Activated naive CD8-positive, alpha-beta T cell treated with anti-CD3 and anti-CD28 coated beads, Interleukin-2, amount 10 ng/mL, durations not matched to agents 7 days and 5 days (primary cell): ENCODE measurements at regions not wholly inside any gene's neighbourhood (a gene's known extent, or its start where the extent isn't known, plus 50 kb on each side); places are given as distances from the start of the nearest gene placed in this dataset.

ENCODE experiments used
- ATAC-seq: fragments of 150-1000 bp; cut with Tn5 transposase; one replicate; pipeline ENCODE4 v1.10.0; 2021; ENCODE audit warnings: low read depth, moderate library complexity
- POLR2A ChIA-PET: fragments of 350-600 bp; sonication (Branson Sonifier 250); formaldehyde crosslinking; loops from one replicate; lab custom pipeline; 2021; ENCODE audit warnings: antibody characterized with exemption; lab: Charles Lee
- DNase-seq: peaks from one replicate; pipeline ENCODE4 v3.0.0; 2021
- H3K27ac Mint-ChIP-seq: one replicate; pipeline ENCODE4 v1.8.0; 2022; ENCODE audit warnings: mild to moderate bottlenecking, mixed read lengths
- H3K27me3 Mint-ChIP-seq: one replicate; pipeline ENCODE4 v1.8.0; 2022; ENCODE audit warnings: mild to moderate bottlenecking, moderate library complexity, mixed read lengths
- H3K36me3 Mint-ChIP-seq: one replicate; pipeline ENCODE4 v1.8.0; 2021; ENCODE audit warnings: mild to moderate bottlenecking, mixed read lengths
- H3K4me1 Mint-ChIP-seq: one replicate; pipeline ENCODE4 v1.8.0; 2021; ENCODE audit warnings: mixed read lengths
- H3K4me3 Mint-ChIP-seq: one replicate; pipeline ENCODE4 v1.8.0; 2022; ENCODE audit warnings: mild to moderate bottlenecking, moderate library complexity, mixed read lengths
- H3K9me3 Mint-ChIP-seq: one replicate; pipeline ENCODE4 v1.8.0; 2021; ENCODE audit warnings: mixed read lengths

DNA sequence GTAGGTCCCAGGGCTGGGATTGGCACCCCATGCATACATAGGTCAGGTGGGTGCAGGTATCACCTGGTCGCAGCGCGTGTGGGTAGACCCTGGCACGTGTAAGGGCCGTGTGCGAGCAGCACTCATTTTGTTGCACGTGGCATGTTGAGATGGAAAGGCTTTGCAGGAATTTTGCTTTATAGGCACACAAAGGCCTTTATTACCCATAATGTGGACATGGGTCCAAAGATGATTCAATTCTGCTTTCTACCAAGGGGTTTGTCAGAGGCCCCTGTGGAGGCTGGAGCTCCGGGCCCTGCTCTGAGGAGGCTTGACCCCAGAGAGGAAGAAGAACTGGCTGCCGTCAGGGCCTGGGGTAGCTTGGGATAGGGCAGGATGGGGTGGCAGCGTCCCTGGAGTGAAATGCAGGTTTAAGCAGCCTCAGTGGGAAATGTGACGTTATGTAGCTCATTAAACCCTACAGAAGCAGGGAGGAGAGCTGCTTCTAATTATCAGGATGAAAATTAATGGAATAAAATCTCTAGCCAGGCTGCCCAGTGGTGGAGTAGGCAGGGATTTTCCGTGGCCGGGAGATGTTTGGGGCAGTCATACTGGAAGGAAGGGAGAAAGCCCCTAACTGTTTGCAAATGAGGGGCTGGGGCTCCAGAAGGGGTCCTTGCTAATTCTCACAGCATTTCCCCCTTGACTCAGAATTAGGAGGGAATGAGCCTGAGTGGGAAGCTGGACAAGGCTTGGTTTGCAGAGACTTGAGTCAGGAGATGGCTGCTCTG, 103.3 kb upstream of the PITX1 start:
- DNase-seq (no peak), ATAC-seq (no peak)
- POLR2A ChIA-PET: no interaction called here
- no peaks in the 10 kb centered on the region for H3K9me3 Mint-ChIP-seq
- no peaks in the 10 kb centered on the region for H3K36me3 Mint-ChIP-seq
- no peak overlapping the region for H3K4me3 Mint-ChIP-seq
- no peaks in the 10 kb centered on the region for H3K4me1 Mint-ChIP-seq
- peaks cover 13% of the 10 kb centered on the region for H3K27me3 Mint-ChIP-seq
- H3K27ac Mint-ChIP-seq: no peak overlapping the region

DNA sequence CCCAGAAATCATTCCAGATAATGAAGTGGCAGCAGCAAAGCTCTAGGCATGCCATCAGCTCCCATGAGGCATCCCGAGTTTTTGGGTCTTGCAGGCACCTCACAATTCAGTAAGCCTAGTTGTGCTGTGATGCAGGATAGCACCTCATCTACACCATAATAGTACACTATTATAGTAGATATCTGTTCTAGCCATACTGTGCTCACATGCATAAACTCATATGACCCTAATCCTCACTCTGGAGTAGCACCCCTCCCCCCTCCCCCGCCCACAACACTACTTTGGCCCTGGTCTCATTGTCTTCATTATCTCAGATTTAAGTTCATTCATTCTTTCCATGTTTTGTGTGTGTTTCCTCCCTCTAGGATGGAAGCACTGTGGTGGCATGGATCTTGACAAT, 102.5 kb upstream of the PITX1 start:
- ATAC-seq (no peak), DNase-seq (no peak)
- no peaks in the 10 kb centered on the region for H3K9me3 Mint-ChIP-seq
- H3K4me3 Mint-ChIP-seq: no peak overlapping the region
- no peaks in the 10 kb centered on the region for H3K36me3 Mint-ChIP-seq
- POLR2A ChIA-PET: no interaction called here
- no peak overlapping the region for H3K27ac Mint-ChIP-seq
- H3K4me1 Mint-ChIP-seq: no peaks in the 10 kb centered on the region
- peaks cover 13% of the 10 kb centered on the region for H3K27me3 Mint-ChIP-seq

DNA sequence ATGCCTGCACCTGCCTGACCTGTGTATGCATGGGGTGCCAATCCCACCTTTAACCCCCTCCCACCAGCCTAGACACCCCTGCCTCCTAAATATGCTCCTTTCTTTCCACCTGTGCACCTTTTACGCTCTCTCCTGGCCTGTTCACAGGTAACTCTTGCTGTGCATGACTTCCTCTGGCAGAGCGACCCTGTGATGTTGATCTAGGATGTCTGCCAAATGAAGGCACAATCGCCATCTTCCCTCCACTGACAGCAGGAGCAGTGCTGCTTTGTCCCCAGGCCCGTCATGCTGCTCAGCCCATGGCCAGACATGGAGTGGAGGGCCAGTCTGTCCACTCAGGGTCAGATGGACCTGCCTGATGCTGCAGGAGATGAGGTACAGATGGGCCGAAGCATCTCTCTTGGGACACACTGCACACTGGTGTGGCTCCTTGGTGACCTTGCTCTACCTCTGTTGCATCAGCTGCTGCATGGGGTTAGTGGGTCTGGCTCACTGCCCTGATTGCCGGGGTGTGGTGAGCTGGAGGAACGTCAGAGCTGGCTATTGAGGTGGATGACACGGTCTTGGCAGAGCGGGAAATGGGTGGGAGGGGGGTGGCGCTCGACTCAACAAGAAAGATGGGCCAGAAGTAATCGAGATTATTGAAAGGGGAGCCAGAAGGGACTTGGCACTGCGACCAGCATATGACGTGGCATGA, 101.7 kb upstream of the PITX1 start:
- Mint-ChIP-seq H3K9me3 (no peaks in the 10 kb centered on the region), H3K4me3 (no peak overlapping the region), H3K4me1 (no peaks in the 10 kb centered on the region), H3K27ac (no peak overlapping the region), H3K27me3 (peaks cover 13% of the 10 kb centered on the region), H3K36me3 (no peaks in the 10 kb centered on the region)
- POLR2A ChIA-PET: no interaction called here
- DNase-seq (no peak), ATAC-seq (no peak)

DNA sequence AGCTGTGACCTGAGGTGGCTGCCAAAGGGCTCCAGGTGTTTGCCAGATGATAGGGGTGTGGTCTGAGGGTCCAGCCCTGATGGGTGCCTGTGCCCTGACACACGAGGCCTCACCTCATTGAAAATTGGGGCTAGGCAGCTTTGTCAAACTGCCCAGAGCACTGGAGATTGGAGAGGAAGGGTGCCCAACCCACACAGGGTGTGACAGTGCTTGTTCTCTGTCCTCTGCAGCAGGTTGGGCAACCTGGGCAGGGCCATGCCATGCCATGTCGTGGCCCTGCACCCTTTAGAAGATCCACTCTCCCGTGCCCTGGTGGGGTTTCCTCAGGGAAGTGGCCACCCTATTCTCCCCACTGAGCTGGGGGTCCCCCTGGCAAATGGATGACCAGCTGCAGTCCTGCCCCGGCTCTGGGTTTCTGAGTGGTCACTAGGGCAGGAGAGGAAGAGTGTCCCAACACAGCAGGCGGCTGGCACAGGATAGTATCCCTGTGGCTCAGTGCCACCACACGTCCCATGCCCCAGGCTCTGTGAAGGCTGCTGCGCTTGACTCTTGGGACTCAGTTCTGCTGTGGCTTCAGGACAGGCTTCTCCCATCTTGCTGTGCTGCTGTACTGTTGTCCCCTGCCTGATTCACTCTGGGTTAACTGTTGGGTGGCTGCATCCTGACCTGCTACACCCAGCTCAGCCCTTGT, 100.8 kb upstream of the PITX1 start:
- H3K27me3 Mint-ChIP-seq: peaks cover 11% of the 10 kb centered on the region
- no peak overlapping the region for H3K4me3 Mint-ChIP-seq
- POLR2A ChIA-PET: no interaction called here
- H3K9me3 Mint-ChIP-seq: no peaks in the 10 kb centered on the region
- H3K27ac Mint-ChIP-seq: no peak overlapping the region
- no peaks in the 10 kb centered on the region for H3K36me3 Mint-ChIP-seq
- DNase-seq: no peak
- H3K4me1 Mint-ChIP-seq: no peaks in the 10 kb centered on the region
- no peak for ATAC-seq

DNA sequence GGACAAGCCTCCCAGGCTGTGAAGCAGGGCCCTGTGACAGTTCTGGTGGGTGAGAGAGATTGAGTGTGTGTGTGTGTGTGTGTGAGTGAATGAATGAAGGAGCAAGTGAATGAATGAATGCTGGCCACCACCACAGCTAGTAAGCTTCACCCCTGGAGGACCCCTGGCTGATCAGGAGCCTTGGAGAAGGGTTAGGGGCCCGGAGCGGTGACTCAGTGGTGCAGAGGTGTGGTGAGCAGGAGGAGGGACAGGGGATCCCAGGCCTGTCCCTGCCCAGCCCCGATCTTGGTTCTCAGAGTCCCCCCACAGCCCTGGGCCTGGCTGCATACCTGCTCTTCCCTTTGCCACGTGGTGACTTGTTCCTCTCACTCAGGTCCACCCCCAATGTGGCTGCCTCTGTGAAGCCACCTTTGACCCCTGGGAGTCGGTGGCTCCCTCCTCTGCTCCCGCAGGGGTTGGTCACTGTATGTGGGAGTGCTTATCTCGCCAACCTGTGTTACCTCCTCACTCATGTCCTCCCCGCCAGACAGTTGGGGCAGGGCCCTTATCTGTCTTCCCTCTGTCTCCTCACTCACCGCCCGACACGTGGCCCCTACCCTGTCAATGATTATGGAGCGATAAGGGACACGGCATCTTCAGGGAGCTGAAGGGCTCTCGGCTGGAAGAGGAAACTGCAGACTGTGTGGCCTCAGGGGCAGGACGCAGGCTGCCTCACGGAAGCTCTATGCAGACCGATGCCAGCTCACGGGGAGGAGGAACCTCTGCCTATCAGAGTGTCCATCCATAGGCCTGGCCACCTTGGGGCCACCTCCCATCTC, 99.9 kb upstream of the PITX1 start:
- no peak overlapping the region for H3K27ac Mint-ChIP-seq
- peaks cover 9% of the 10 kb centered on the region for H3K27me3 Mint-ChIP-seq
- POLR2A ChIA-PET: no interaction called here
- H3K4me1 Mint-ChIP-seq: peaks cover 3% of the 10 kb centered on the region
- H3K4me3 Mint-ChIP-seq: no peak overlapping the region
- no peak for DNase-seq
- H3K36me3 Mint-ChIP-seq: no peaks in the 10 kb centered on the region
- no peaks in the 10 kb centered on the region for H3K9me3 Mint-ChIP-seq
- ATAC-seq: no peak

DNA sequence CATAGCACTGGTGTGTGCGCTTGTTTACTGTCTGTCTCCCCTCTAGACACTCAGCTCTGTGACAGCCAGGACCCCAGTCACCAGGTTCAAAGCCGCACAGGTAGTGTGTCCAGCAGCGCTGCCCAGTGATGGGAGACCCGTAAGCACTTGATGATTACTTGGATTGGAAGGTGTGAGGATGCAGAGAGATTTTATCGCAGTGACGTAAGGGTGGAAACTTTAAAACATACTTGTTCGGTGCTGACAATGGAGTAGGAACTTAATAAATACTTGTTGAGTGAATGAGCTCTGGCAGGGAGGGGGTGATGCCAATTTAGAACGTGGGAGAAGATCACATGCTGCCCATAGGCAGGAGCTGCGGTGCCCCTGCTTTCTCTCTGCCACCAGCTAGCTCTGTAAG, 99.2 kb upstream of the PITX1 start:
- H3K36me3 Mint-ChIP-seq: no peaks in the 10 kb centered on the region
- no peak for ATAC-seq
- H3K27ac Mint-ChIP-seq: no peak overlapping the region
- no peak for DNase-seq
- H3K27me3 Mint-ChIP-seq: peaks cover 7% of the 10 kb centered on the region
- no peaks in the 10 kb centered on the region for H3K9me3 Mint-ChIP-seq
- H3K4me3 Mint-ChIP-seq: no peak overlapping the region
- POLR2A ChIA-PET: no interaction called here
- H3K4me1 Mint-ChIP-seq: peaks cover 3% of the 10 kb centered on the region

DNA sequence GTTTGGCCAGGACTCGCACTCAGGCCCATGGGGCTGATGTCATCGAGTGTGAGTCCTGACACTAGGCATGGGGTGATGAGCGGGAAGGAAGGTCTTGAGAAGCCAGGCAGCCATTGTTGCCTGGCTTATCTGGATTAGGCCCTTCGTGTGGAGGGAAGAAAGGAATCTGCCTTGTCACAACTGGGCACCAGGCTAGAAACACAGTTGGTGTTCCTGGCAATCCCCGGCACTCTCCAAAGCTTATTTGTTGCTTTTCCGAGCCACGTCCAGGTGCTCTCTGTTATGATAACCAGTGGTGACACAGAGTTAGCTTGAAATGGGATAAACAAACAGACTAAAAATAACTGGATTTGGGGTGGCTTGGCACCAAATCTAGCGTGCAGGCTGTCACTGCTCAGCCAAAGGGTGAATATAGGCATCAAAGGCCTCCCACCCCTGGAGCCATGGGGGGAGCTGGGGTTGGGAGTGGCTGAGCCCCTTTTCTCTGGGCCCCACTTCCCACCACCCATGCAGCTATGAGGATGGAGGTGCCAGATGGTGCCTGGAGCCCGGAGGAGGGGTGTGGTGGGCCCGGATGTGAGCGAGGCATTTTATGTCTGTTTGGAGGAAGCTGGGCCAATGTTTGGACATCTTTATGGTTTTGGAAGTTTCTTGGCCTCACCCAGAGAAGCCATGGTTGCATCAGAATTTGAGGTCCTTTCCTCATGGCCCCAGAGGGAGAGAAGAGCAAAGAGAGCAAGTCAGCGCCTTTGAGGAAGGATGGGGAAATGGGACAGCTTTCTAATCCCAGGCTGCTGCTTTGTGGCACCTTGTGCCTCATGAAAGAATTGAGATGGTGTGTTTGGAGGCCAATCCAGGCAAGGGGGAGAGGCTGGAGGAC, 98.0 kb upstream of the PITX1 start:
- H3K27me3 Mint-ChIP-seq: peaks cover 6% of the 10 kb centered on the region
- no peak overlapping the region for H3K4me3 Mint-ChIP-seq
- no peak overlapping the region for H3K27ac Mint-ChIP-seq
- peaks cover 3% of the 10 kb centered on the region for H3K4me1 Mint-ChIP-seq
- DNase-seq (no peak), ATAC-seq (no peak)
- POLR2A ChIA-PET: no interaction called here
- no peaks in the 10 kb centered on the region for H3K9me3 Mint-ChIP-seq
- no peaks in the 10 kb centered on the region for H3K36me3 Mint-ChIP-seq

DNA sequence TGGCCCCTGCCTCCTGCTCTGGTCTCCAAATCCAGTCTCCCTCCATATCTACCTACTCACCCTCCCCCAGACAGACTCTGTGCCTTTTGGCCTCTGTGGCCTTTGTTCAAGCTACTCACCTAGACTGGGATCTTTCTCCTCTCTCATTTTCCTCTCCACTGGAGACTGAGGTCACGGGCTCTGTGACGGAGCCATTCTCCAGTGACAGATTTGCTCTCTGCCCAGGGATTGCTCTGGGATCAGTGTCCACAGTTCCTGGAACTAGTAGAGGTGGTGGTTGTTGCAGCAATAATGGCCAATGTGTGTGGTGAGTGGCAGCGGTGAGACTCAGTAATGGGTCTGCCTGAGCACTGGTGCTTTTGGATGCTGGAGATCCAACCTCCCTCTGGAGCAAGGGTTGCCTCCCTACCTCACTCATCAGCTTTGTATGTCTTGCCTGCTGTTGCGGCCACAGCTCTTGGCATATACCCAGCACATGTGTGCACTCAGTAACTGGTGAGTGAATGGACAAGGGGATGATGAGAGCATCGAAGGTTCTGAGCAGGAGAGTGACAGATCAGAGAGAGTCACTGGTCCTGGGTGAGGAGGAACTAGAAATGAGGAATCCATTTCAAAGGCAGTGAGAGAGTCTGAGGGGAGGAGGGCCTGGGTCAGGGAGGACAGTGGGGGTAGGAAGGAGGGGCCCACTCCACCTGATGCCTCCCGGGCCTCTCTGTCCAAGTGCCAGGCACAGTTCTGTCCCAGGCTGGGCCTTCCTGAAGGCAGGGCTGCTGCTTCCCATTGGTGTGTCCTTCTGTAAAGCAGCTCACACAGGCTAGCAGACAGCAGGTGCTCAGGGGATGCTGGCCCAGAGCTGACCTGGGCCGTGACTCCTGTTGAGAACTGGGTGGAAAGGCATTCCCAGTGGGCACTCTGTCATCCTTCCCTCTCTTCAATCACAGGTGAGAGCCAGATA, 96.5 kb upstream of the PITX1 start:
- ATAC-seq (no peak), DNase-seq (no peak)
- Mint-ChIP-seq H3K9me3 (no peaks in the 10 kb centered on the region), H3K4me3 (no peak overlapping the region), H3K27me3 (peaks cover 6% of the 10 kb centered on the region), H3K27ac (no peak overlapping the region), H3K4me1 (peaks cover 3% of the 10 kb centered on the region), H3K36me3 (no peaks in the 10 kb centered on the region)
- POLR2A ChIA-PET: no interaction called here

DNA sequence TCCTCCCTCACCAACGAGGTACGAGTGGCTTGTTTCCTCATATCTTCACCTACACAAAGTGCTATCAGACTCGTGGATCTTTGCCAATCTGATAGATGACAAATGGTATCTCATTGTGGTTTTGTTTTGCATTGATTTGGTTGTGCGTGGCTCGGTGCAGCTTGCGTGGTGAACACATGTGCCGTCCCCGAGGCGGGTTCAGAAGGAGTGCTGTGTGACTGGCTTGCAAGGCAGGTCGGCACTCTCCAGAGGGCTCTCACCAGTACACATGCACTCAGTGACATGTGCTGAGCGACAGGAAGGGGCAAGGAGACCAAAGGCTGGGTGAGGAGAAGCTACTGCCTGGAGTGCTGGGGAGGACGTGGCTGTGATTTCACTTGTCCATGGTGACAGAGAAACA, 95.3 kb upstream of the PITX1 start:
- Mint-ChIP-seq H3K4me3 (no peak overlapping the region), H3K36me3 (no peaks in the 10 kb centered on the region), H3K27ac (no peak overlapping the region), H3K4me1 (peaks cover 3% of the 10 kb centered on the region), H3K27me3 (peaks cover 6% of the 10 kb centered on the region), H3K9me3 (no peaks in the 10 kb centered on the region)
- DNase-seq (no peak), ATAC-seq (no peak)
- POLR2A ChIA-PET: no interaction called here

DNA sequence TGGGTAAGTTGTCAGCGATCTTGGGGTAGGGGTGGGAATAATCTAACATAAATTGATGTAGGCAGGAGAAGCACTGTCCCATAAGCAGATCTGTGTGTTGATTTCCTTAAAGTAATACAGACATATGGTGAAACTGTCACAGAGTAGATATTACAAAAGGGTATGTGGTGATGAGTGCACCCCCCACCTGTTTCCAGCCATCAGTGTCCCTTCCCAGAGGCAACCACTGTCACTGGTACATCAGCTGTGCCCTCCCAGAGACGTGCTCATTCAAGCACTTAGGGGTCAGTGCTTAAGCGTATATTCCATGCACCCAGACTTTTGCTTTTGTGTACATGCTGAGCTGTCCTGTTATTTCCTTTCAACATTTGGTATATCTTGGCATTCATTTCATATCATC, 94.3 kb upstream of the PITX1 start:
- no peak overlapping the region for H3K27ac Mint-ChIP-seq
- H3K9me3 Mint-ChIP-seq: no peaks in the 10 kb centered on the region
- H3K4me3 Mint-ChIP-seq: no peak overlapping the region
- DNase-seq (no peak), ATAC-seq (no peak)
- peaks cover 3% of the 10 kb centered on the region for H3K4me1 Mint-ChIP-seq
- no peaks in the 10 kb centered on the region for H3K36me3 Mint-ChIP-seq
- POLR2A ChIA-PET: no interaction called here
- peaks cover 9% of the 10 kb centered on the region for H3K27me3 Mint-ChIP-seq

DNA sequence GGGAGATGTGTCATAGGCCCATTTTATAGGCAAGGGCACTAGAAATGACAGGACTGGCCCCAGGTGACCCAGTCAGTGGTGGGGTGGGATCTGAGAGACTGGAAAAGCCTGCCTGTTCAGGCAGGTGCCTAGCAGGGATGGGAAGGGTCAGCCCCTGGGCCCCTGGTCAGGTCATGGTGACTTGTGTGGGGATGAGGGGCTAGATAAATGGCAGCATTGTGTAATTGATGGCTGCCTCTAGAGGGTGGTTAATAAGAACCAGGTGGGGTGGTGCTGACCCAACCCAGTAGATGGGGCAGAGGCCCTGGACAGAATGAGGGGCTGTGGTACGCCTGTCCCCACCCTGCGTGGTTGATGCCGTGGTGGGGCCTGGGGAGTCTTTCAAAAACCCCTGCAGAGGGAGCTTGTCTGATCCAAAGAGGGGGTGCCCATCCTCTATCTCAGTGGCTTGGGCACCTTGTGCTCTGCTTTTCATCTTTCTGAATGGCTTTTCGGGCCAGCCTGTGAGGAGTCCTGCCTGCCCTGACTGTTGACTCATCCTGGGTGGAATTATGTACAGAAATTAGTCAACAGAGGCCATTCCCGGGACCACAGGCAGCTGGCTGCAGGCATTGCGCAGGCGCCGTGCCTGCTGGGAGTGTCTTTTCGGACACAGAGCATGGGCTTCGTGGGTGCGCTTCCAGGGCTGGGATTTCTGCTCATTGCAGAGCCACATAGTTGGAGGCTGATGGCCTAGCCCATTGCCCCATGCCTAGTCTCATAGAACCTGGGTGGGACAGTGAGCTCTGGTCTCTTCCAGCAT, 93.6 kb upstream of the PITX1 start:
- Mint-ChIP-seq H3K4me3 (no peak overlapping the region), H3K27ac (no peak overlapping the region), H3K27me3 (peaks cover 9% of the 10 kb centered on the region), H3K4me1 (peaks cover 3% of the 10 kb centered on the region), H3K36me3 (no peaks in the 10 kb centered on the region), H3K9me3 (no peaks in the 10 kb centered on the region)
- ATAC-seq (no peak), DNase-seq (no peak)
- POLR2A ChIA-PET: no interaction called here
